ENCODE measurements at regions not wholly inside any gene's neighbourhood (a gene's known extent, or its start where the extent isn't known, plus 50 kb on each side); places are given as distances from the start of the nearest gene placed in this dataset.

DNA sequence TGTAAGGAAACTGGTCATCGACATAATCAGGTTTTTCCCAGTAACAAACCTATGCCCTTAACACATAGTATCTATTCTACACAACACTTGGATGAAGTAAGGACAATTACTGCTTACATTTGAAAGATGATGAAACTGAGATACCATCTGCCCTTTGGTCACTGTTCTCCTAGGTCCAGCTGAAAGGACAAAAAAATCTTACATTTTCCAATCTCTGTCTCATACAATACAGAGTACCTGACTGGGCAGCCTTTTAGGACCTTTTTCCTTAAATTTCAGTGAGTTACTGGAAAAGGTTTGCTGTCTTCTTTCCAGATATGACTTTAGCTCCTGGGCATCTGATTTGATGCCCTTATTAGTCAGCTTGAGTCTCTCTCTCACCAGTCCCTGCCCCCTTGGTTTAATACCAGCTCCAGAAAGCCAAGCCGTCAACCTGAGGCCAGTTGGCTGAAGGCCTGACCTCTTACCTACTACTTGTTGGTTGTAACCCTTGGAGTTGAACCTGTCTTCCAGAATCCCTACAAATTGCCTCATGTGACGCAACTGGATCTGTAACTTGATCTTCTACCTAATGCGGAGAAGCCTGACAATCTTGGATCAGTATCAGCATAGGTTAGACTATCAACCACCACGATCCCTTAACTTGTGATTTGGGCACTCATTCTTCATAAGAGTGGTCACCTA, 355.3 kb upstream of the ZNF385D start:
- Histone ChIP-seq H3K36me3 (ENCODE audit: control insufficient read depth, insufficient read depth, low read length) (no peaks in the 10 kb centered on the region), H3K4me3 (replicated peaks; ENCODE audit: low read depth, low read length) (no peak overlapping the region), H3K27me3 (replicated peaks; ENCODE audit: control insufficient read depth, insufficient read depth, low read length) (no peaks in the 10 kb centered on the region)
- DNase-seq (ENCODE audit: extremely low read depth, insufficient read length), result no peak
- TF ChIP-seq CTCF (IDR thresholded peaks at IDR 0.05; ENCODE audit: insufficient read depth, low read length, poor library complexity, severe bottlenecking), result no peak

GRCh38 chr3:22111226-22111625, 360.2 kb upstream of the ZNF385D start:
- no peaks in the 10 kb centered on the region for H3K27me3 ChIP-seq (replicated peaks; ENCODE audit: control insufficient read depth, insufficient read depth, low read length)
- no peak for DNase-seq (ENCODE audit: extremely low read depth, insufficient read length)
- no peak overlapping the region for H3K4me3 ChIP-seq (replicated peaks; ENCODE audit: low read depth, low read length)
- TF ChIP-seq CTCF (IDR thresholded peaks at IDR 0.05; ENCODE audit: insufficient read depth, low read length, poor library complexity, severe bottlenecking), result no peak
- H3K36me3 ChIP-seq (ENCODE audit: control insufficient read depth, insufficient read depth, low read length), result no peaks in the 10 kb centered on the region

DNA sequence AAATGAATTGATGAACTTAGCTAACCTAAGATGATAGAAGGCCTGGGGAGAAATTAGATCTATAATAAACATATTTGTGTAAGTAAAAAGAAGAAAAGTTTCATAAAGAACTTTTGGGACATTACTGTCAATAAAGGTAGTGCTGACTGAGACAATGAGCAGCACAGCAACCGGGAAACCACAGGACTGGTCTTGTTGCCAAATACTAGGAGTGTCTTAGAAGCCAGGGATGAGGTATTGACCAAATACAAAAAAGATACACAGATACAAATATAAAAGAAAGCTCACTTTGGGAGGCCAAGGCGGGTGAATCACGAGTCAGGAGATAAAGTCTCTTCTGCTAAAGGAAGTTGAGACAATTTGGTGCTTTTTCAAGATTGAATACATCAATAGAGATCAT, 362.4 kb upstream of the ZNF385D start:
- Histone ChIP-seq H3K27me3 (replicated peaks; ENCODE audit: control insufficient read depth, insufficient read depth, low read length) (no peaks in the 10 kb centered on the region), H3K4me3 (replicated peaks; ENCODE audit: low read depth, low read length) (no peak overlapping the region), H3K36me3 (ENCODE audit: control insufficient read depth, insufficient read depth, low read length) (no peaks in the 10 kb centered on the region)
- DNase-seq (ENCODE audit: extremely low read depth, insufficient read length), result no peak
- TF ChIP-seq CTCF (IDR thresholded peaks at IDR 0.05; ENCODE audit: insufficient read depth, low read length, poor library complexity, severe bottlenecking), result no peak

- no peak for TF ChIP-seq CTCF (IDR thresholded peaks at IDR 0.05; ENCODE audit: insufficient read depth, low read length, poor library complexity, severe bottlenecking)
- H3K4me3 ChIP-seq (replicated peaks; ENCODE audit: low read depth, low read length), result no peak overlapping the region
- H3K36me3 ChIP-seq (ENCODE audit: control insufficient read depth, insufficient read depth, low read length), result no peaks in the 10 kb centered on the region
- H3K27me3 ChIP-seq (replicated peaks; ENCODE audit: control insufficient read depth, insufficient read depth, low read length), result no peaks in the 10 kb centered on the region
- DNase-seq (ENCODE audit: extremely low read depth, insufficient read length), result no peak
Observed at GRCh38 chr3:22115581-22115980, 364.6 kb upstream of the ZNF385D start.

DNA sequence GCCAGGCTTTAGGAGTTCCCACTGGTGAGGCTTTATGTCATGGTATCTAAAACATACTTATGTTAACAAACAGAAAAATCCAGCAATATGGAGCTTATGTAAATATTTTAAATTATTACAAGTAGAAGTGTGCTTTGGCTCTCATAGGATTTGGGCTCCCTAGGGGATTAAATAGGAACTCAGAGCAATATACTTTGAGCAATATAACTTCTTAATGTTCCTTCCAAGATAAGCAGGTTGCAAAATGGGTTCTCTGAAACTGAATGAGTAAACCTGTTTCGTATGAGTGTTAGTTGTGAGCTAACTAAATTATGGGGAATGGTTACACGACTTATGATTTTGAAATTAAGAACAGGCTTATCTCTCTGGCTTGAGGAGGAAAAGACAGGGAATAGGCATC, 366.1 kb upstream of the ZNF385D start:
- TF ChIP-seq CTCF (IDR thresholded peaks at IDR 0.05; ENCODE audit: insufficient read depth, low read length, poor library complexity, severe bottlenecking), result no peak
- Histone ChIP-seq H3K4me3 (replicated peaks; ENCODE audit: low read depth, low read length) (no peak overlapping the region), H3K27me3 (replicated peaks; ENCODE audit: control insufficient read depth, insufficient read depth, low read length) (no peaks in the 10 kb centered on the region), H3K36me3 (ENCODE audit: control insufficient read depth, insufficient read depth, low read length) (no peaks in the 10 kb centered on the region)
- DNase-seq (ENCODE audit: extremely low read depth, insufficient read length), result no peak
